ENCODE measurements at regions not wholly inside any gene's neighbourhood (a gene's known extent, or its start where the extent isn't known, plus 50 kb on each side); places are given as distances from the start of the nearest gene placed in this dataset.

- no peak for DNase-seq (ENCODE audit: low read depth)
These were observed 142.1 kb downstream of the MED10 start for GRCh38 chr5:6236170-6236793.

DNA sequence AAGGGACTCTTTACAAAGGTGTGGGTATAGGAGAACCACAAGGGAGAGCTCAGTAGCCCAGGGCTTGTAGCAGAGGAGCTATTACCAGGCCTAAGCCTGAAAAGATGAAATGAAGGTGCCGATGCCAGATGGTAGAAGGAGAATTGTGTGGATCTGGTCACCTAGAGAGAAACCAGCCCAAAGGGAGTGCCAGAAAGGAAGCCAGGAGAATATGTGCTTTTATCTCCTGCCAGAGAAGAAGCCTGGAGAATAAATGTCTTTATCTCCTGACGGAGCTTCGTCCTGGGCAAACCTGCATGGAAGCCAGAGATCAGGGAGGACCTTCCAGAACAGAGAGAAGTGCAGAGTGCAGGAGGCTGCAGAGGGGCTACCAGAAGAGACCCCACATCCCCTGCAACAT, 142.6 kb downstream of the MED10 start:
- DNase-seq (ENCODE audit: low read depth), result no peak

GRCh38 chr5:6228257-6229250, 149.8 kb downstream of the MED10 start:
- no peak for DNase-seq (ENCODE audit: low read depth)

DNA sequence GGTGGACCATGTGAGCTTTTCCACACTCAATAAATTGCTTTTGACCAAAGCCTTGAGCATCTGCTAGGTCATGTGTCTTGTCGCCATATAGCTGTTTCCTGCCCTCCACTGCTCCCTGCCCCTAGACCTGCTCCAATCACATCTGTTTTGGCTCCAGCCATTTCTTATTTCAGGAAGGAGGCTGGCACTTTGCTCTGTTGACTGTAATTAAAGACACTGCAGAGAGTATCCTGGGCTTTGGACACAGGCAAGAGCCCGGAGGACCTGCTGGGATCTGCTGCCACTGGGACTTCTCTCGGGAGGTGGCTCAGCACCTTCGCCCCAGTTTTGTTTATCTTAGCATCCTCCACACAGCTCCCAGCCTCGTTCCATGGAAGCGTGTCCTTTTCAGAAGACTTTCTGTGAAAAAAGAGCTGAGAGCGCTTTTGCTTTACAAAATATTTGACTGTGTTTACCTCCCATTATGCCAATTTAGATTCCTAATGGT, 153.2 kb downstream of the MED10 start:
- no peak for DNase-seq (ENCODE audit: low read depth)

DNA sequence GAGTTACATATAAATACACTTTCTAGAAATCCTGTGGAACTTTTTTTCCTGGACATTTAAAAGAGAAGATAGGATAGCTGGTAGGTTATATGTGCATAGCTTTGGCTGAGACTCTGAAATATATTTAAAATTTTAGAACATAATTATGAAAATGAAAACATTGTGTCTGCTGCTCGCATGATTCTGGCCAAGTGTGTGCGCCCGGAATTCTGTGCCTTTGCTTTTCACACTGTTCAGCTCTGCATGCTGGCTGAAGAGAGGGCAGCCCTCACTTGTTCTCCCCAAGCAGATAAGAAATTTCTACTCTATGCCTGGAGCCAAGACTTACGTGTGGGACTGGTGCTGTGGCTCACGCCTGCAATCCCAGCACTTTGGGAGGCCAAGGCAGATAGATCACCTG, 153.9 kb downstream of the MED10 start:
- no peak for DNase-seq (ENCODE audit: low read depth)

DNA sequence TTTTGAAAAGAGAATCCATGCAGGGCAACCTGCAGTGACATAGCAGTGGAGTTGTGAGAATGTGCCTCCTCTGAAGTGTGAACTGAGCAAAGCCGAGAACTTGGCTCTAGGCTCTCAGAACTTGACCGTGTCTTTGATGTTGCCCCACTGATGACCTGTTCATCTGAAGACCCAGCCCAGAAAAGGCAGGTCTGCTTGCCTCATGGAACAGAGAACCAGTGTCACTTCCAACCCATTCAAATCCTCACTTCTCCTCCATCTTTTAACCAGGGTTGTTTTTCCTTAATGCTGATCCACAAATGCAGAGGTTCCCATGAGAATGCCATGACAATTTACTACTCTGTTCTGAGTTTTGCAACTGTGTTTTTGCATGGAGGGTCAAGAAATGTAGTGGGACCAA, 155.4 kb downstream of the MED10 start:
- DNase-seq (ENCODE audit: low read depth), result no peak

DNA sequence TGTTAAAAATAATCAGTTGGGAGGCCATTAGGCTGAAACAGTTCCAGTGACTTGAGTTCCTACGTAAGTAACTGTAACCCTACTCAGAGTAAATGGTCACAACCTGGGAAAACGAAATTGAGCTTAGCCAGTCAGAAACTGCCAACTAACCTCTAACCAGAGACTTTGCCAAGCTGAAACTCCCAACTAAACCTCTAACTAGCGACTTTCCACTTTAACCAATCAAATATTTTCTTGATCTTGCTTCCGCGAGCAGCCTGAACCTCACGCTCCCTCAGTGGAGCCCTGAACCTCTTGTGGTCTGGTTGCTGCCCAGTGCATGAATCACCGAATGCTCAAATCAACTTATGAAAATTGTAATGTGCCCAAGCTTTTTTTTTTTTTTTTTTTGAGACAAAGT, 156.2 kb downstream of the MED10 start:
- no peak for DNase-seq (ENCODE audit: low read depth)

DNA sequence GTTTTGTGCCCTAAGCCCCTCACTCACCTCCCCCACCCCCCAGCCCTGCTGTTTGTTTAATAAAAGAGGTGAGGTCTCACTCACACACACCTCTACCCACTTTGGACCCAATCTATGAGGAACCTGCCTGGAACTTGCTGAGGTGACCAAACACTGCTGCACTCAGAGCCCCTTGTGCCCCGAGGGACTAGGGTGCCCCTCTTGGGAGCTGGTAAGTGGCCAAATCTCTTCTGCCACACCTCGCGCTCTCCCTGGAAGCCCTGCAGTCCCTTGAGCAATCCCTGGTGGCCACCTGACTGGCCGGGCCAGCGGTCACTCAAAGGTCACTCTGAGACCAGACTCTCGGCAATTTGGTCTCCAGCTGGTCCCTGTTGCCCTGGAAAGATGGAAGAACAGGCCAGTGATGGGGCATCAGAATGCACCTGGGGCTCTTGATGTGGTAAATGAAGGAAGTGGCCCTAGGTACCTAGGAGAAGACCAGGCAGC, 157.2 kb downstream of the MED10 start:
- no peak for DNase-seq (ENCODE audit: low read depth)

- DNase-seq (ENCODE audit: low read depth), result no peak
These were observed 157.8 kb downstream of the MED10 start for GRCh38 chr5:6220346-6221088.

DNA sequence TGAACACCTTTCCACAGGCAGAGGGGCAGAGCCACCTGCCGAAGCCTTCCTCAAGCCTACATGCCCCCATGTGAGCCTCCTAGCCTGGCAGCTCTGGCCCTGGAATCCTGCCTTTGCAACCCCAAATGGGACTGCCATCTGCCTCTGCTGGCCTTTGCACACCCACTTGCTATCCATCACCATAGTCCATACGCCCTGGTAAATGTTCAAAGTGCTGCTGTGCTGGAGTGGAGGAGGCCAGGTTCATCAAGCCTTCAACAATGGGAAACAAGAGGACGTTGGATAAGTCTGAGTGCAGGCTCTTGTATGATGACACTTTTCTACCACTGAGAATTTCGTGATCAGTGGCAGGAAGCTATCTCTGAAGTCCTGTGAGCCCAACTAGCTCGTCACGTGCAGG, 159.8 kb downstream of the MED10 start:
- DNase-seq (ENCODE audit: low read depth), result no peak

GRCh38 chr5:6218116-6218515, 160.2 kb downstream of the MED10 start:
- DNase-seq (ENCODE audit: low read depth), result no peak

GRCh38 chr5:6216471-6217075, 161.8 kb downstream of the MED10 start:
- no peak for DNase-seq (ENCODE audit: low read depth)

GRCh38 chr5:6215891-6216290, 162.5 kb downstream of the MED10 start:
- no peak for DNase-seq (ENCODE audit: low read depth)

GRCh38 chr5:6212244-6212643, 166.1 kb downstream of the MED10 start:
- DNase-seq (ENCODE audit: low read depth), result no peak

- no peak for DNase-seq (ENCODE audit: low read depth)
These were observed 171.8 kb downstream of the MED10 start for GRCh38 chr5:6206501-6206900.

DNA sequence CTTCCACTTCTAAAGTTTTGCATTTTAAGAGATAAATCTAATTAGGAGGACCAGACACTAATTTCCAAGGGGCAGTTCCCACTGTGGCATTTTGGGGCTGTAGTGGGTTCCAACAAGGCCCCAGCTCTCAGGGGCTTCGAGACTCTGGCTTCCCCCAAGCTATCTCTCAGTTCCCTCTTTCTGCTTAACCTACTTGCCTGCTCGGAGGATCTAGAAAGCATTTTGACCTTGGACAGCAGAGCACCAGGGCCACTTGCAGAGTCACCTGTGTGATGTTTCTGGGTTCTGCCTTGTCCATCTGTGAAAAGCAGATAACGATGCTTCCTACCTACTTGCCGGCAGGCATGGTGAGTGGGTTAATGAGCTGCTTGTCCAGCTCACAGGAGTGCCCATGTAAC, 175.4 kb downstream of the MED10 start:
- no peak for DNase-seq (ENCODE audit: low read depth)

DNA sequence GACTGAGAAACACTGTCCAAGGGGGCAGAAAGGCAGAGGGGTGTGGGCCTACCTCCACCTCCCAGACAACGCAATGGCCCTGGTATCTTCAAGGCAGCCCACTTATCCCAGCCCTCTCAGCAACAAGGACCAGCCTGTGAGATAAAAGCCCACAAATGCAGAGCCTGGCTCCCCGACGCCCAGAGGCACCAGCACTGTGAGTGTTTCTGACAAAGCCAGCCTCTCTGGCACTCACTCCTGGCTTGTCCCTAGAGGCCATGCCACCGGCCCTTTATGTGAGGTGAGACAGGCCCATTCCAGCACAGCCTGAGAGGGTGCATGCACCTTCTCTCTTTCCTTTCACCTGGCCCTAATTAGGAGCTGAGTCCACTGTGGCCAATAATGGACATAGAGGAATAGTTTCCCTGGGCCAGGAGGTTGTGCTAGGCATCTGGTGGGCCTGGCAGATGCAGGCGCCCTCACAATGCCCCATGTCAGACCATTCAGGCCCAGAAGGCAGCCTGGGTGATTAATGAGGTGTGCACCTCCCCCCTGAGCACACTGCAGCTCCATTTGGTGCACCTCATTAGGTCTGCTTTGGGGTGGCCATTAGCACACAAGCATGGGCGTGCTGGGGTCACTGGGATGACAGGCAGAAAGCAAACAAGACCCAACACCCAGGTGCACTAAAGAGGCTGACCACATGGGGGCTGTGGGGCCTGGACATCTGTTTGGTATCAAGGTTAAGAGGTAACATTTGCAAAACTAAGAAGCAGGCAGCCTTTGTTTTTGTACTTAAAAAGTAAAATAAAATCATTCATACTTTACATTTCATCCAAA, 176.0 kb downstream of the MED10 start:
- DNase-seq (ENCODE audit: low read depth), result no peak

DNA sequence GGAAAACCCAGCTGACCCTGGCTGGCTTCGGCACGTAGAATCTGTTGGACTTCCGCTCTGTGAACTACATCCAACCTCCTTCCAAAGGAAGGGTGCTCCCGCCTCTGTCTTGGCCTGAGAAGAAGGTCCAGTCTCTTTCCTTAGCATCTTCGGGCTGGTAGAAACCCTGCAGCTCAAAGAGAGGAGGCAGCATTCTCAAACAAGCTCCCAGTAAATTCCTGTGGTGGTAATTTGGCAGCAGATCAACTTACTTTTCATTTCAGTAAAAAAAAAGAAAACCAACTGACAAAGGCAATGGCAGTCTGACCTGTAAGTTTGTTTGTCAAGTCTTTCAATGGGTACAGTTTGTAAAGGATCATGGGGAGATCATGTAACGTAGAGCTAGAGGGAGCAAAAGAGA, 176.7 kb downstream of the MED10 start:
- peak; percentile 30 for DNase-seq (ENCODE audit: low read depth)

- DNase-seq (ENCODE audit: low read depth), result no peak
These were observed 179.8 kb downstream of the MED10 start for GRCh38 chr5:6198531-6198930.

GRCh38 chr5:6197427-6197826, 180.9 kb downstream of the MED10 start:
- no peak for DNase-seq (ENCODE audit: low read depth)

DNA sequence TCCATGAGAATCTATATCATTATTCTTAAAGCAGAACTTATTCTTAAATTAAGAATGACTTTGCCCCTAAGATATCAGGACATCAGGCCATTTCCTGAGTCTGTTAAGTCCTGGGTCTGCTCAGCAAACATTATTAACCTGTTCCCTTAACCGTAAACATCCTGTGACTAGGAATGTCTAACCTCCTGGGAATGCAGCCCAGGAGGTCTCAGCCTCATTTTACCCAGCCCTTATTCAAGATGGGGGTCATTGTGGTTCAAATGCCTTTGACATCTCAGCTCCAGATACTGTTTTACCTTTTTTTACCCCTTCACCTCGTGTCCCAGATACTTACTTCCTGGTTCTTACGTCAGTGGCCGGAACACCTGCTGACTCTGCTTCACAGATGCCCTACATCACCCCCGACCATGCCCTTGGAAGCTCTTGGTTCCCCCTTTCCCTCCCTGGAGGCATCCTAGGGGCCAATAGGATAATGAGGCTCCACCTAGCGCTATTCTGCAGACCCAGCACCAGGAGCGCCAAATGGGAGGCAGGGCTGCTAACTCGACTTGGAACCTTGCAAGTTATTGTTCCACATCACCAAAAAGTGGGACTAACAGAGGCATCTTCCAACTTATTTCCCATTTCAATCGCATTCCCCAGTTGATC, 182.5 kb downstream of the MED10 start:
- DNase-seq (ENCODE audit: low read depth), result no peak

Measured in iris pigment epithelial cell (primary cell).